Stimulated activated CD8-positive, alpha-beta memory T cell treated with anti-CD3 and anti-CD28 coated beads, Interleukin-15, amount 100 ng/mL, for 24 hours (primary cell): ENCODE measurements at regions not wholly inside any gene's neighbourhood (a gene's known extent, or its start where the extent isn't known, plus 50 kb on each side); places are given as distances from the start of the nearest gene placed in this dataset.

ENCODE experiments used
- DNase-seq: peaks from one replicate; pipeline ENCODE4 v3.0.0-alpha.2; 2020; ENCODE audit warnings: low read depth

GRCh38 chr9:135252980-135253304 lies 165.5 kb downstream of the OLFM1 start:
- DNase-seq = no peak

DNA sequence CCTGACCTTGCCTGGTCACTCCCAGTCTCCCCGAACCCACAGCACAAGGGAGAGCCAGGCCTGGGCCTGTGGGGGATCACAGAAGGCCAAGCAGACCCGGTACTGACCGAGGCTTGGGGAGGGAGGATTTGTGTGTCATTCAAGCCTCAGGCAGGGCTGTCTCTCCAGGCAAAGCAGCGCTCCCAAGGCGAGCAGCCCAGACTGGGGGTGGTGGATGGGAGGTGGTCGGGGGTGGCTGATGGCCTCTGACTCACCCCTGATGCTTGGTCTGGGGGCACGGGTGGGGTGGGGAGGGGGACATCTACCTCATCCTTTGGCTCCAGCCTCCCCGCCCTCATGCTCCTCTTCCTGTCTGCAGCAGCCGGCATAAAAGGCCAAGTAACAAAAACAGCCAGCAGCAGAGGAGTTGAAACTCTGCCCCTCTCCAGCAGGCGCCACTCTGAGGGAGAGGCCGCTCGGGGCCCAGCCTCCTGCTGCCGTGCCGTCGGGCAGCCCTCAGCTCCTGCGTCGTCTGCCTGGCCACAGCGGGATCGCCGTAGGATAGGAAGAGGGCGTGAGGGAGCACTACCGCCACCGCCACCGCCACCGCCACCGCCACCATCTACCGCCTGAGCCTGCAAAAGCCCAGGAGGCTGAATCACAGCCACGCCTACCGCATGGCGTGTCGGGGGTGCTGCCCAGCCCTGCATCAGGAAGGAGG lies 166.0 kb downstream of the OLFM1 start:
- no peak for DNase-seq

- no peak for DNase-seq
Measured at GRCh38 chr9:135254176-135255032, 166.9 kb downstream of the OLFM1 start.

- DNase-seq = no peak
Measured at GRCh38 chr9:135255033-135255840, 167.8 kb downstream of the OLFM1 start.

- DNase-seq = no peak
Measured at GRCh38 chr9:135255841-135256580, 168.5 kb downstream of the OLFM1 start.

DNA sequence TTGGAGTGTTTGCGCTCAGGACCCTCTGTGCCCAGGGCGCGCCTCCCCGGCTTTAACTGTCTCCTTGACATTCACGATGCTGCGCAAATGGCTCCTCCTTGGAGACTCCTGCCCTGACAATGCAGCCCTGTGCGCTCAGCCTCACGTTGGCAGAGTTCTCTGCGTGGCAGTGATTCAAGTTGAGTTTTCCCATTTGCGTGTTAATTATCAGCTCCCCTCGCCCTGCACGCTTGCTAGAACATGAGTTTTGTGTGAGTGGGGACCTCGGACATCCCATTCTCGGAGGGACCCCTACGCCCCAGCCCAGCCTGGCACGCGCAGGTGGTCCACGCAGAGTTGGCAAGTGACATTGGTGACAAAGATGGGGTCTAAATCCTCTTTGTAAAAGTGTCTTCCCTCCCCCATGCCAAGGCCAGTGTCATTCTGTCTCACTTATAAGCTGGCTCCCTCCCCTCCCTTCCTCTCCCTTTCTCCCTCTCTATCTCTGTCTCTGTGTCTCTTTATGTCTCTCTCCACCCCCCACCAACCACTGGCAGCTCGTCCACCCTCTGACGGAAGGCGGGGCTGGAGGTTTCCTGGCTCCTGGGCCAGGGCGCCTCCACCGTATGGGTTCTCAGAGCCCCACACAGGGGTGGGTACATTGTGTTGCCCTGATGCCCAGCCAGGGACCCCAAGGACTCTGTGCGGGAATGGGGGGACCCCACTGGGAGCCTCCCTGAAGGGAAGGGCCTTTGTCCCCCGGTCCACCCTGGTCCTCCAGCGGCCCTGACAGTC lies 169.3 kb downstream of the OLFM1 start:
- DNase-seq = no peak

DNA sequence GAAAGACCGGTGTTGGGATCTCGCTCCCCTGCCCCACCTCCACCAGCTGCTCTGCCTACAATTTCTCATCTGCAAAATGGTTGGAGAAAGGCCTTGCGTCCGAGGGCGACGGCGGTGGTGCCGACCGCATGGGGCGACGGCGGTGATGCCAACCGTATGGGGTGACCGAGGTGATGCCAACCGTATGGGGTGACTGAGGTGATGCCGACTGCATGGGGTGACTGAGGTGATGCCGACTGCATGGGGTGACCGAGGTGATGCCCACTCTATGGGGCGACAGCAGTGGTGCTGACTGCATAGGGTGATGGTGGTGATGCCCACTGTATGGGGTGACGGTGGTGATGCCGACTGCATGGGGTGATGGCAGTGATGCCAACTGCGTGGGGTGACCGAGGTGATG lies 171.0 kb downstream of the OLFM1 start:
- no peak for DNase-seq

- no peak for DNase-seq
Measured at GRCh38 chr9:135259273-135259672, 171.8 kb downstream of the OLFM1 start.

GRCh38 chr9:135260221-135261180 lies 173.0 kb downstream of the OLFM1 start:
- DNase-seq = no peak

DNA sequence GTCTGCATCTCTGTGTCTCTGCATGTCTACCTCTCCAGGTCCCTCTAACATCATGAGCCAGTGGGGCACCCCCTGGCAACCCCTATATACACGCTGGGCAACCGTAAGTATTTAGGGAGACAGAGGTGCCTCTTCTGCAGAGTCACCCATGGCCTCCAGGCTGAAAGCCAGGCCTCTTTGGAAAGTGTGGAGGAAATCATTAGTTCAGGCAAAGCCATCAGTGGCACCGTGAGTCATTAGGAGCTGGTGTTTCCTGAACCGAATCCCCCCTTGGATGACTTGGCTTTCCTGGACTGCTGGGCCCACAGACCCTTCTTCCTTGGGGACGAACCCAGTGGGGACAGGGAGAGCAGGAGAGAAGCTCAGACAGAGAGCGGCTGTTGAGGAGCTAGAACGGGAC lies 174.8 kb downstream of the OLFM1 start:
- DNase-seq = no peak

- no peak for DNase-seq
Measured at GRCh38 chr9:135263511-135263910, 176.0 kb downstream of the OLFM1 start.

GRCh38 chr9:135265931-135266330 lies 178.5 kb downstream of the OLFM1 start:
- DNase-seq = no peak

DNA sequence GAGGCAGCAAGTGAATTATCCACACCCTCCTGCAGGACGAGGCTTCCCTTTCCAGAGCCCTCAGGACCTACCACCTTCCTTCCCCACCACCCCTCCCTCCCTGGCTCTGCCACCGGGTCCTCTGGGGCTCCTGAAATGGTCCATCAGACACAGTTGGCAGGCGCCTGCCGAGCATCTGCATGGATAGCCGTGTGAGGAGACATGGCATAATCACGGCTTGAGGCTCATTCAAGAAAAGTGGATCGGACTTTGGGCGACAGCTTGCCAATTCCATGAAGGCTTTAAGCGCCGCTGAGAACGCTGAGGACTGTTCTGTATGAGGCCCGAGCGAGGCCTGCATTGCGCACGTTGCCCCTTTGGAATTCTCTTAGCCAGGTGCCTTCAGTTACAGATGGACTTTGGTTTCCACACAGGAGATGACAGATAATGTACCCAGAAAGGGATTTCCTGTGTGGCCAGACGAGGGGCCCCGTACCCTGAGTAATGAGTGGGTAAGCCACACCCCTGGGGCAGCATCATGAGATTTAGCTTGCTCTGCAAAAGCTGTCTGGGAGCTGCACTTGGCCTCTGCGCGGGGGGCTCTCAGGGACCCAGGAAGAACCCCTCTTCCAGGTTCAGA lies 179.8 kb downstream of the OLFM1 start:
- DNase-seq = no peak

- DNase-seq = no peak
Measured at GRCh38 chr9:135268031-135268430, 180.6 kb downstream of the OLFM1 start.

GRCh38 chr9:135268981-135269380 lies 181.5 kb downstream of the OLFM1 start:
- DNase-seq = no peak

GRCh38 chr9:135269912-135270830 lies 182.7 kb downstream of the OLFM1 start:
- no peak for DNase-seq

- DNase-seq = no peak
Measured at GRCh38 chr9:135271425-135271824, 184.0 kb downstream of the OLFM1 start.

DNA sequence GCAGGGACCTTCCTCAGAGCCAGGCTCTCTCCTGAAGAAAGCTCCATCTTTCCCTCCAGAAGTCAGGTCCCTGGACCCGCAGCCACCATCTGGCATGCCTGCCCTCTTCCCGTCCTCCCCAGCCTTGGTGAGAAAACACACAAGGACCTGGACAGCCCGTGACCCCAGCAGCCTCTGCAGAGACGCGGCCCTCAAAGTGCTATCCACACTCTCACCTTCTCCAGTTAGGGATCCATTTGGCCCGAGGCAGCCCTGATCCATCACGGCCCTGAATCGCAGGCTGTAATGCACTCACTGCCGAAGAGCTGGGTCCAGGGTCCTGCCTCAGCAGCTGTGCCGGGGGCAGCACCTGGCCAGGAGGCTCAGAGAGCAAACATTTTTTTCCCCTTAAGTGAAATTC lies 185.1 kb downstream of the OLFM1 start:
- no peak for DNase-seq

DNA sequence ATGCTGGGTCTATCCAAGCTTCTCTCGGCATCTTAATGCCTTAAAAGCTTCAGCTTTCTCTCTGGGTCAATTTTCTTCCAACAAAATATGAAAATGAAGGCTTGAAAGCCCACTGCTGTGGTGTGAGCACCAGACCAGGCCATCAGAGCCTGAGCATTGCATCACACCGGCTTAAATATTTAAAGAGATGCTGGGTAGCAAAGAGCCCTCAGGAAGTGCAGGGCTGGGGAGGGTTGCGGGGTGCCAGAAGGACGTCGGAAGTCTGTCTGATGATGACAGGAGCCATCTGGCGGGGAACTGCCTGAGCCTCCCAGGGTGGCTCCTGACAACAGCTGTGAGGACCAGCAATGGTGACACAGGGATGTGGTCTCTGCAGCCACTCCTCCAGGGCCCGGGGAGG lies 185.5 kb downstream of the OLFM1 start:
- no peak for DNase-seq
